Retina (tissue), 1 donor: ENCODE measurements at regions not wholly inside any gene's neighbourhood (a gene's known extent, or its start where the extent isn't known, plus 50 kb on each side); places are given as distances from the start of the nearest gene placed in this dataset.

Experiments
- DNase-seq: peaks from one replicate; pipeline ENCODE4 v3.0.0-alpha.2; 2016

GRCh38 chr17:17398188-17398942, 78.4 kb upstream of the MED9 start:
- DNase-seq = peak; percentile 79

- no peak for DNase-seq
Observed at GRCh38 chr17:17398943-17399926, 77.6 kb upstream of the MED9 start.

DNA sequence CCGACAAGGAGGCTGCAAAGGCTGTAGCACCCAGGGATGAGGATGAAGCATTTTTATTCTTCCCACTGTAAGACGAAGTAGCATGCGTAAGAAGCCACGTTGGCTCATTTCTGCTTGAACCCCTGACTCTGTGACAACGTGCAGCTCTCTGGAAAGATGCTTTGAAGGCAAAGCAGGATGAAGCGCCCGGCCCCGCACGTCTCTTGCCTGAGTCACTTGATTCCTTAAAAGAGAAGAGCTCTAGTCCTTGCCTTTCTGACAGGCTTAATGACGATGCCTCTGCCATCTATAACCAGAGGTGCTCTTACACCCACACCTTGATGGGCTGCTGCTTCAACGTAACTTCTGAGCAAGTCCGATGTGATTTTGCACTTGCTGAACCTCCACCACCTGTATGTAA, 76.7 kb upstream of the MED9 start:
- DNase-seq = no peak

- no peak for DNase-seq
Observed at GRCh38 chr17:17400566-17401184, 76.1 kb upstream of the MED9 start.

DNA sequence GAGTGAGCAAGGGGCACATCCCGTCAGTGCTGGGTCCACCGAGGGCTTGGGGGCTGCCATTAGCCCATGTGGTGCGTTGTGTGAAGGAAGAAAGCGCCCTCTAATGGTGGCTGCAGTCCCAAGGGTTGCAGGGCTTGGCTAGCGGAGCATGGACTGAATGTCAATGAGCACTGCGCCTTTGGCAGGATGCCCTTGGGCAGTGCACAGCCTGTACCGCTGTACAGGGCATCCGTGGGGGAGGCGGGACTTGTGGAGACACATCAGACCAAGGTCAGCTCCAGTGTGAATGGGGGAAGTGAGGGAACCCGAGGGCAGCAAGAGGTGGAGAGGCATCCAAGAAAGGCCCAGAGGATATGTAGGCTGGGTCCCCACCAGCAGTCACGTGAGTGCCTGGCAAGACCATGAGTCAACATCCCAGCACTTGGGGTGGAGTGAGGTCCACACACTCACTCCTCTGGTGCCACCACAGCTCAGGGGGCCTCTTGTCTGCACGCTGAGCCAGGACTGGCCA, 75.5 kb upstream of the MED9 start:
- DNase-seq = no peak

DNA sequence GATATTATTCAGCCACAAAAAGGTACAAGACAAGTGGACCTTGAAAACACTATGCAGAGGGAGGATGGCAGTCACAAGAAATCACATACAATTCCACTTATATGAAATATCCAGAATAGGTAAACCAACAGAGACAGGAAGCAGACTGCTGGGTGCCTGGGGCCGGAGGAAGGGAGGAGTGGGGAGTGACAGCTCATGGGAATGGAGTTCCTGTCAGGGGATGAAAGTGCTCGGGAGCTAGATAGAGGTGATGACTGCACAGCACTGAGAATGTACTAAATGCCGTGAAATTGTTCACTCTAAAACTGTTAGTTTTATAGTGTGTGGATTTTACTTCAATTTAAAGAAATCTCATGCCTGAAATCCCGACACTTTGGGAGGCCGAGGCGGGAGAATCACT, 74.2 kb upstream of the MED9 start:
- no peak for DNase-seq

GRCh38 chr17:17403065-17403464, 73.7 kb upstream of the MED9 start:
- DNase-seq = no peak

- peak; percentile 90 for DNase-seq
Observed at GRCh38 chr17:17403899-17404576, 72.8 kb upstream of the MED9 start.

DNA sequence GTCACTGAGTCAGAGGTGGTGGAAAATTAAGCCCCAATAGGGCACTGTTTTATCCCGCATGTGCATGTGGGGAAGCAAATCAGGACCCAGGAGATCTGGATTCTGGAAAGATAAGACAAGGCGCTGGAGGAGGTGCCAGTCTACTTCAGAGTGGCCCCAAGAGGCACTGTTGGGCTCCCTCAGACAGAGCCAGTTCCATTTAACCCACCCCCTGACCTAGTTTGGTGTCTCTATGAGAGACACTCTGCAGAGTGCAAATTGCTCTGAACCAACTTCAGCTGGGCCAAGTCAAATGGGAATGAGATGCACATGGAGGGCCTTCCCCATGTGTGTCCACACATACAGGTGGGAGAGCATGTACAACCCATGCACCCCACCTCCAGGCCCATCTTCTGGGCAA, 71.1 kb upstream of the MED9 start:
- DNase-seq = no peak

- no peak for DNase-seq
Observed at GRCh38 chr17:17406225-17406624, 70.6 kb upstream of the MED9 start.

- DNase-seq = no peak
Observed at GRCh38 chr17:17408236-17408794, 68.5 kb upstream of the MED9 start.

DNA sequence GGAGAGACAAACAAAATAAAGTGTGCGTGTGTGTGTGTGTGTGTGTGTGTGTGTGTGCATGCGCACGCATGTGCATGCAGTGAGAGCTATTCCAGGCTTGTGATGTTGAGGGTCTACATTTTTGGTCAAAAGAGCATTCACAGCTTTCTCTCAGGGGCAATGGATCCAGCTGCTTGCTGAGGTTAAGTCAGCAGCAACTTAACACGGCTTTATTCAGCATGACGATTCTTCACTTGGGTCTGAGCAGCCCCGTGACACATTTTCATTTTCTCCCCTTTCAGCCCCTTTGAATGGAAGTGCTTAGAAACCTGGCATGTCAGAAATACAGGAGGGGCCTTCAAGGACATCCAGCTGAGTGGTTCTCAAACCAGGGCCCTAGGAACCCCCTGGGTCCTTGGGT, 66.4 kb upstream of the MED9 start:
- no peak for DNase-seq

GRCh38 chr17:17411692-17412091, 65.1 kb upstream of the MED9 start:
- DNase-seq = no peak

DNA sequence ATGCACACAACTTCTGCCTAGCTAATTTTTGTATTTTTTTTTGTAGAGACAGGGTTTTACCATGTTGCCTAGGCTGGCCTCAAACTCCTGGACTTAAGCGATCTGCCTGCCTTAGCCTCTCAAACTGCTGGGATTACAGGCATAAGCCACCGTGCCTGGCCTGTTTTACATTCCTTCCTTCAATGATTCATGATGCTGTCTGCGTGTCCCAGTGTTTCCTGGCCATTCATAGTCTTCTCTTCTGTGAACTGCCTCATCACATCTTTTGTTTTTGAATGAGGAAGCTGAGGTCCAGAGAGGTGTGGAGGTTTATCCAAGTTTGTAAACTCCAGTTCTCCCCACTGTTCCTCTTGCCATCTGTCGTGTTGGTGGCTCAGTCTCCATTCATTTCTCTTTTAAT, 64.5 kb upstream of the MED9 start:
- no peak for DNase-seq

DNA sequence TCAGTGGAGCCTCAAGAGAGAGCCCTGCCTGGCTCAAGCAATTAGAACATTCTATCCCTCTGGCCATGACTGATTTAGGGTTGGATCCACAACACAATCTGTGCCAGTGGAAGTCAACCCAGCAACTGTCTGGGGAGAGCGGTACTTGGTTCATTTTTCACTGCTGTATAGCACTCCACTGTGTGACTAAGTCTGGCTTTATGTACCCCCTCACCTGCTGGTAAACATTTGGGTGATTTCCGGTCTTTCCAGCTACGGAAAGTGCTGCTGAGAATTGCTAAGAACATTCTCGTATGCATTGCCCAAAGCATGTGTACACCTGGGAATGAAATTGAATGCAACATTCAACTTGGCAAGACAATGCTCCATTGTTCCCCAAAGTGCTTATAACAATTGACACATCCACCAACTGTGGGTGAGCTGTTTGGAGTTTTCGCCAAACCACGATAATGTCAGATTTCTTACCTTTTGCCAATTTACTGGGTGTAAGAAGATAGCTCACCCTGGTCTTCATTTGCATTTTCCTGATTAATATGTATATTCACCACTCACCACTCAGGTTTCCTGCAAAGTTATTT, 63.5 kb upstream of the MED9 start:
- DNase-seq = no peak

DNA sequence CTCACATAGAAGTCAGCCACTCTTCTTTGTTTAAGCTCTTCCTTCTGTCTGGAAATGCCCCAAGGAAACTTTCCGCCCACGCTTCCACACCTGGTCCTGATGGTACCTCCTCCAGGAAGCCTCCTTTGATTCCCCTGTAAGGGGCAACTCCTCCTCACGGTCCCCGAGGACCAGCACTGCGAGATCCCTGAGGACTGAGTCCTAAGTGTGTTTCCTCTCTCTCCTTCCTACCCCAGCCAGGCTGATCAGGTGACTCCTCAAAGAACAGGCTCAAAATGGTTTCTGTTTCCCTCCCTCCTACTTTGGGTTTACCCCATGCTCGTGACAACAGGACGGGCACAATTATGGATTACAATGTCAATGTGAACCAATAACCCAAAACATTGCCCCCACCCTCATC, 63.0 kb upstream of the MED9 start:
- DNase-seq = no peak

DNA sequence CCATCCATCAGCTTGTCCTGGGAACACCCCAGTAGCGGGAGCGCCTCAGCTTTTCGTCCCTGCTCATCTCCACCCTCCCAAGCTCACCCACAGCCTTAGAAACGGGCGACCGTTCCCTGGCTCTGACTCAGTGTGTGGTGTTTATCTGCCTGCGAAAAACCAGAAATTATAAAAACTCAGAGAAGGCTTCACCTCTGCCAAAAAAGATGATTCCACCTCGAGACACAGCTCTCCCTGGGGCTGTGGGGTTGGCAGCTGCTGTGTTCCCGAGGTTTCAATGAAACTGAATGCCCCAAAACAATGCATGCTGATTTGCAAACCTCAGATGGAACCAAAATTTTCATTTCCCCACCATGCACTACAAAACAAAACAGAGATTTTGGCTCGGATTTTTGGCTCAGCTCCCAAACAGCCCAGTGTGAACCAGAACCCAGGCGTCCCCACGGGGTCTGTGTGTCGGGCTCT, 62.4 kb upstream of the MED9 start:
- no peak for DNase-seq

- DNase-seq = no peak
Observed at GRCh38 chr17:17415006-17415405, 61.8 kb upstream of the MED9 start.

DNA sequence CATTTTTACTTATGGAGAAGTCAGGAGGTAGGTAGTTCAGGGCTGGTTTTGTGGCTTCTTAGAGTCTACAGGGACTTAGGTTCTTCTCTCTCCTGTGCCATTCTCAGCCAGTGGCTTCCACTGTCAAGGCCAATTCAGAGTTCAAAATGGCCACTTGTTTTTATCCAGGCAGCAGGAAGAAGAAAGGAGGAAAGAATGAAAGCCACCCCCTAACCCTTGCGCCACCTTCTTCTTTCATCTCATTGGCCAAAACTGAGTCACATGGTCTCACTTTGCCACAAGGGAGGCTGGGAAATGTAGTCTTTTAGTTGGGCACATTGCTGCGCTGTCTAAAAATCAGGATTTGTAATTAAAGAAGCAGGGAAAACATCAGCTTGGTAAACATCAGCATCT, 60.8 kb upstream of the MED9 start:
- no peak for DNase-seq

- DNase-seq = no peak
Observed at GRCh38 chr17:17416400-17417360, 60.1 kb upstream of the MED9 start.

- DNase-seq = no peak
Observed at GRCh38 chr17:17417718-17418181, 59.0 kb upstream of the MED9 start.
